ENCODE measurements at regions not wholly inside any gene's neighbourhood (a gene's known extent, or its start where the extent isn't known, plus 50 kb on each side); places are given as distances from the start of the nearest gene placed in this dataset.

DNA sequence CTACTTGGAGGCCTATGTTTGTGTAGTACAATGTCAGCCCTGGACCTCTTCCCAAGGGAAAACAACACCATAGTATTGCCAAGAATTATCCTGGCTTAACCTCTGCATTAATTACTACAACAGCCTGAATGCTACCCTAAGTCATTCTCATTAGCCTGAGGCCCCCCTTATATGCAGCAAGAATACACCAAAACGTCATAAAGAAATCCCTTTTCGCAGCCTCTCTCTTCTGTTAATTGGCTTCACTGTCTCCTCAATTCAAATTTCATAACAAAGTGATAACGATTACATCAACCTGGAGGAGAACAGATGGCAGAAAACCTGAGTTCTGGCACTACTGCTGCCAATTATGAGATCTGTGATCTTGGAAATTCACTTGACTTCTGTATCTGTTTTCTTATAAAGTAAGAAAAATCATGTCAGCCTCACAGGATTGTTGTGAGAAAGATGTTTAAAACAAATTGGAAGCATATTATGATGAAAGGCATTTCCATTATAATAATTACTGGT is 1663.1 kb downstream of the STIM2 start:
- no peaks in the 10 kb centered on the region for H3K27me3 Mint-ChIP-seq (ENCODE audit: unreplicated experiment)
- DNase-seq (ENCODE audit: extremely low spot score, unreplicated experiment): no peak
- TF ChIP-seq CTCF (IDR thresholded peaks at IDR 0.05): no peak

GRCh38 chr4:28536124-28536523 is 1675.5 kb downstream of the STIM2 start:
- peaks cover 1% of the 10 kb centered on the region for H3K36me3 Mint-ChIP-seq (ENCODE audit: unreplicated experiment)
- no peak for DNase-seq (ENCODE audit: extremely low spot score, unreplicated experiment)
- H3K27me3 Mint-ChIP-seq (ENCODE audit: unreplicated experiment): no peaks in the 10 kb centered on the region
- TF ChIP-seq CTCF (IDR thresholded peaks at IDR 0.05): no peak
- no peak overlapping the region for H3K4me3 Mint-ChIP-seq (ENCODE audit: unreplicated experiment)
- peaks cover 16% of the 10 kb centered on the region for H3K9me3 Mint-ChIP-seq (ENCODE audit: unreplicated experiment)
- no peaks in the 10 kb centered on the region for H3K4me1 Mint-ChIP-seq (ENCODE audit: unreplicated experiment)
- no peak overlapping the region for H3K27ac Mint-ChIP-seq (ENCODE audit: unreplicated experiment)

More for the DNA sequence above, 1663.1 kb downstream of the STIM2 start:
- H3K4me3 Mint-ChIP-seq (ENCODE audit: unreplicated experiment): no peak overlapping the region
- peaks cover 7% of the 10 kb centered on the region for H3K9me3 Mint-ChIP-seq (ENCODE audit: unreplicated experiment)
- H3K27ac Mint-ChIP-seq (ENCODE audit: unreplicated experiment): no peak overlapping the region
- H3K4me1 Mint-ChIP-seq (ENCODE audit: unreplicated experiment): no peaks in the 10 kb centered on the region
- H3K36me3 Mint-ChIP-seq (ENCODE audit: unreplicated experiment): no peaks in the 10 kb centered on the region

DNA sequence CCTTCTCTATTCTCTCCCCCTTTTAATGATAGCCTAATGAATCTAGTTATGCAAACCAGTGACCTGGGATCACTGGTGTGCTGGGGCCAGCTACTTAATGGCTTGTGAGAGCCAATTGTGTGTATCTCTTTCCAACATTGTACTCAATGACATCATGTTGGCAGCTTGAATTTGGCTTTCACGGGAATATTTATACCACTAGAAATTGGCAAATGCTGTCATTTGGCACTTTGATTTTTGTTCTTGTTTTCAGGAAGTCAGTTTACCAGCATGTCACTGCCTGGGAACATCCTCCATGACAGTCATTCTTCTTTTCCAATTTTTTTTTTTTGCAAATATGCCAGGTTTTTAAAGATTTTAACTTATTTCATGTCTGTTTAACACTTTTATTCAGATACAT is 1685.3 kb downstream of the STIM2 start:
- no peaks in the 10 kb centered on the region for H3K4me1 Mint-ChIP-seq (ENCODE audit: unreplicated experiment)
- H3K27me3 Mint-ChIP-seq (ENCODE audit: unreplicated experiment): no peaks in the 10 kb centered on the region
- no peaks in the 10 kb centered on the region for H3K36me3 Mint-ChIP-seq (ENCODE audit: unreplicated experiment)
- no peak overlapping the region for H3K27ac Mint-ChIP-seq (ENCODE audit: unreplicated experiment)
- DNase-seq (ENCODE audit: extremely low spot score, unreplicated experiment): no peak
- H3K9me3 Mint-ChIP-seq (ENCODE audit: unreplicated experiment): peaks cover 4% of the 10 kb centered on the region
- TF ChIP-seq CTCF (IDR thresholded peaks at IDR 0.05): no peak
- H3K4me3 Mint-ChIP-seq (ENCODE audit: unreplicated experiment): no peak overlapping the region

GRCh38 chr4:28548136-28548535 is 1687.5 kb downstream of the STIM2 start:
- no peaks in the 10 kb centered on the region for H3K27me3 Mint-ChIP-seq (ENCODE audit: unreplicated experiment)
- no peak for TF ChIP-seq CTCF (IDR thresholded peaks at IDR 0.05)

GRCh38 chr4:28548594-28548993 is 1688.0 kb downstream of the STIM2 start:
- Mint-ChIP-seq H3K27ac (ENCODE audit: unreplicated experiment) (no peak overlapping the region), H3K27me3 (ENCODE audit: unreplicated experiment) (no peaks in the 10 kb centered on the region), H3K4me1 (ENCODE audit: unreplicated experiment) (no peaks in the 10 kb centered on the region), H3K36me3 (ENCODE audit: unreplicated experiment) (no peaks in the 10 kb centered on the region), H3K9me3 (ENCODE audit: unreplicated experiment) (no peaks in the 10 kb centered on the region), H3K4me3 (ENCODE audit: unreplicated experiment) (no peak overlapping the region)
- DNase-seq (ENCODE audit: extremely low spot score, unreplicated experiment): no peak
- no peak for TF ChIP-seq CTCF (IDR thresholded peaks at IDR 0.05)

More at GRCh38 chr4:28548136-28548535, 1687.5 kb downstream of the STIM2 start:
- no peak for DNase-seq (ENCODE audit: extremely low spot score, unreplicated experiment)
- no peaks in the 10 kb centered on the region for H3K36me3 Mint-ChIP-seq (ENCODE audit: unreplicated experiment)
- no peak overlapping the region for H3K4me3 Mint-ChIP-seq (ENCODE audit: unreplicated experiment)
- H3K4me1 Mint-ChIP-seq (ENCODE audit: unreplicated experiment): no peaks in the 10 kb centered on the region
- H3K27ac Mint-ChIP-seq (ENCODE audit: unreplicated experiment): no peak overlapping the region
- H3K9me3 Mint-ChIP-seq (ENCODE audit: unreplicated experiment): no peaks in the 10 kb centered on the region

Data from osteocyte (in vitro differentiated cells).